Progenitor cell of endocrine pancreas (in vitro differentiated cells): ENCODE measurements at regions not wholly inside any gene's neighbourhood (a gene's known extent, or its start where the extent isn't known, plus 50 kb on each side); places are given as distances from the start of the nearest gene placed in this dataset.

Experiments used
- DNase-seq: peaks from one replicate; pipeline ENCODE4 v3.0.0; 2021; ENCODE audit warnings: low spot score; ENCODE audit not compliant: unreplicated experiment
- H3K27ac Mint-ChIP-seq: 2 replicates; pipeline ENCODE4 v1.8.0; 2021; ENCODE audit warnings: mild to moderate bottlenecking, moderate library complexity, mixed read lengths
- H3K27me3 Mint-ChIP-seq: 2 replicates; pipeline ENCODE4 v1.8.0; 2021; ENCODE audit warnings: mixed read lengths
- H3K36me3 Mint-ChIP-seq: 2 replicates; pipeline ENCODE4 v1.8.0; 2022; ENCODE audit warnings: mixed read lengths; ENCODE audit not compliant: insufficient read depth
- H3K4me1 Mint-ChIP-seq: 2 replicates; pipeline ENCODE4 v1.8.0; 2021; ENCODE audit warnings: low read depth, mixed read lengths
- H3K4me3 Mint-ChIP-seq: 2 replicates; pipeline ENCODE4 v1.8.0; 2021; ENCODE audit warnings: low read depth, mild to moderate bottlenecking, moderate library complexity, mixed read lengths
- H3K9me3 Mint-ChIP-seq: 2 replicates; pipeline ENCODE4 v1.8.0; 2021; ENCODE audit warnings: low read depth, mixed read lengths
- TF ChIP-seq, protein P1 (sequence below): fragments of 200-600 bp; sonication (generic); IDR thresholded peaks from one replicate; pipeline ENCODE4 v1.5.0; 2021; ENCODE audit warnings: antibody characterized with exemption, mild to moderate bottlenecking; ENCODE audit not compliant: unreplicated experiment

DNA sequence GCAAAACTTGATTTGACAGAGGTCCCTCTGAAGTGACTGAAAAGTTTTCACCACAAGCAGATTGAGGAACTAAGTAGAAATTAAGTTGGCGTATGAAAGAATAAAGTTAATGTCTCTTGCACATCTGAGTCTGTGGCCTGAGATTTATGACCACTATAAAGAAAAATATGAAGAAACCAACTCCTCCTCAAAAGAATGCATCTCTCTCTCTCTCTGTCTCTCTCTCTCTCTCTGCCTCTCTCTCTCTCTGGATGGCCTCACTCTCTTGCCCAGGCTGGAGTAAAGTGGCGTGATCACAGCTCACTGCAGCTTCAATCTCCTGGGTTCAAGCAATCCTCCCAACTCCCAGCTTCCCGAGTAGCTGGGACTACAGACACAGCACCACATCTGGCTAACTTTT is 55.2 kb downstream of the RPL22L1 start:
- H3K9me3 Mint-ChIP-seq: no peaks in the 10 kb centered on the region
- no peak overlapping the region for H3K27ac Mint-ChIP-seq
- H3K4me1 Mint-ChIP-seq: peaks cover 11% of the 10 kb centered on the region
- no peak for DNase-seq
- no peak overlapping the region for H3K4me3 Mint-ChIP-seq
- no peaks in the 10 kb centered on the region for H3K36me3 Mint-ChIP-seq
- peaks cover 45% of the 10 kb centered on the region for H3K27me3 Mint-ChIP-seq
- TF ChIP-seq, protein P1, sequence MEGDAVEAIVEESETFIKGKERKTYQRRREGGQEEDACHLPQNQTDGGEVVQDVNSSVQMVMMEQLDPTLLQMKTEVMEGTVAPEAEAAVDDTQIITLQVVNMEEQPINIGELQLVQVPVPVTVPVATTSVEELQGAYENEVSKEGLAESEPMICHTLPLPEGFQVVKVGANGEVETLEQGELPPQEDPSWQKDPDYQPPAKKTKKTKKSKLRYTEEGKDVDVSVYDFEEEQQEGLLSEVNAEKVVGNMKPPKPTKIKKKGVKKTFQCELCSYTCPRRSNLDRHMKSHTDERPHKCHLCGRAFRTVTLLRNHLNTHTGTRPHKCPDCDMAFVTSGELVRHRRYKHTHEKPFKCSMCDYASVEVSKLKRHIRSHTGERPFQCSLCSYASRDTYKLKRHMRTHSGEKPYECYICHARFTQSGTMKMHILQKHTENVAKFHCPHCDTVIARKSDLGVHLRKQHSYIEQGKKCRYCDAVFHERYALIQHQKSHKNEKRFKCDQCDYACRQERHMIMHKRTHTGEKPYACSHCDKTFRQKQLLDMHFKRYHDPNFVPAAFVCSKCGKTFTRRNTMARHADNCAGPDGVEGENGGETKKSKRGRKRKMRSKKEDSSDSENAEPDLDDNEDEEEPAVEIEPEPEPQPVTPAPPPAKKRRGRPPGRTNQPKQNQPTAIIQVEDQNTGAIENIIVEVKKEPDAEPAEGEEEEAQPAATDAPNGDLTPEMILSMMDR: no peak

DNA sequence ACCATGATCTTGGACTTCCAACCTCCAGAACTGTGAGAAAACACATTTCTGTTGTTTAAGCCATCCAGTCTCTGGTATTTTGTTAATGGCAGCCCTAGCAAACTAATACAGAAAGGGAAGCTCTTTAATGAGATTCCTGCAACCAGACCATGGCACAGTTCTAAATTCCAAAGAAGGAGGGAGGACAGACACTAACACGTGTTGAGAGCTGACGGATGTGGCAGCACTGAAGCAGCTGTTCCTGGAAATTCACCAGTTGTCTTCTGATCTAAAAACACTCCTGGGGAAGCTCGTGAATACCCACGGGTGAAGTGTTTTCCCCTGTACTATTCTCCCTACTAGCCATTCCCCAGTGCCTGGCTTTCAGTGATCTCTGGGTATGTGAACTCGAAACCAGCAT is 56.7 kb downstream of the RPL22L1 start:
- H3K4me1 Mint-ChIP-seq: peaks cover 16% of the 10 kb centered on the region

DNA sequence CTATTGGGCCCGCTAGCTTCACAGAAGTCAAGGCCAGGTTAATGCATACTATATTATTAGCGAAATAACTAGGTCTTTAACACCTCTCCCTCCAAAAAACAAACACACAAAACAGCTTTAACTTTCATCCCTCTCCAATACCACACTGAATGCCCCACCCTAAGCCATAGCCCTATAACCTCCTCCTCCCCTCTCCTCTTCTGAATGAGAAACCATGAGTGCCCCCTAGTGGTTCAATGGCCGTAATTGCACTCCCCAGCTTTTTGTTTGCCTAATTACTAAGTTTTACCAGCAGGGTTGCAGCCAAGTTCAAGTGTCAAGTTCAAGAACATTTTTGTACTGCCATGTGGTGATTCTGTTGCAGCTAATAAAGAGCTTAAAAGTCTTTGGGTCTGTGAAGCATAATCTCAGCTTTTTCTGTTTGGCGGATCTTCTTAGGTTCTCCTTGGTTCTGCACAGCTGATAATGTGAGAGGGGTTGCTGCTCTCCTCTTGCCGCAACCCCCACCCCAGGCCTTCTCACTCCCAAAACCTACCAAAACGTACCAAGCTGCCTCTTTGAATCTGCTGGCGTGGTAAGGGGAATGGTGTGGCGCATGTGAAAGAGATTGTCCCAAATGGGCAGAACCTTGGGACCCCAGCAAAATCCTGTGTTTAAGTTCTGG is 57.9 kb downstream of the RPL22L1 start:
- Mint-ChIP-seq H3K4me3 (no peak overlapping the region), H3K27ac (peak overlapping the region; percentile 25), H3K27me3 (peaks cover 26% of the 10 kb centered on the region), H3K36me3 (no peaks in the 10 kb centered on the region), H3K4me1 (peaks cover 15% of the 10 kb centered on the region), H3K9me3 (no peaks in the 10 kb centered on the region)
- TF ChIP-seq, protein P1: peak; percentile 96
- peak; percentile 56 for DNase-seq

More for the DNA sequence above, 56.7 kb downstream of the RPL22L1 start:
- DNase-seq: no peak
- Mint-ChIP-seq H3K27ac (no peak overlapping the region), H3K27me3 (peaks cover 36% of the 10 kb centered on the region), H3K36me3 (no peaks in the 10 kb centered on the region), H3K4me3 (no peak overlapping the region), H3K9me3 (no peaks in the 10 kb centered on the region)
- TF ChIP-seq, protein P1: no peak

DNA sequence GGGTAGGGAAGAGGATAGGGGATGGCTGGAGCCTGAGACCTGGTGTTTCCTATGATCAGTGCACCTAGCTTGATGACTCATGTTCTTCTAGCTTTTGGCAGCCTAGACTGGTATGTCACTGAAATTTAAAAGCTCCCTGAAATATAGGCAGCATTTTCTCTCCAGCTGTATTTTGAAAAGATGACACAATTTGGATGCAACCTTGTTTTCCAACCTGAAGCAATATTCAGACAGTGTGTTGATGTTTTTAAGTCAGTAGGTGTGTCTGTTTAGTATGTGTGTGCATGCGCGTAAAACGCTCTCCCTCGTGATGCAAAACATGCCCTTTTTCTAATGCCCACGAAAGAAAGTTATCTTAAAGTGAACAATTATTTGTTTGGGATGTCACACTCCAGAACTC is 58.5 kb downstream of the RPL22L1 start:
- Mint-ChIP-seq H3K9me3 (no peaks in the 10 kb centered on the region), H3K4me3 (no peak overlapping the region), H3K4me1 (peaks cover 15% of the 10 kb centered on the region), H3K36me3 (no peaks in the 10 kb centered on the region), H3K27ac (no peak overlapping the region), H3K27me3 (peaks cover 25% of the 10 kb centered on the region)
- TF ChIP-seq, protein P1: no peak
- no peak for DNase-seq

DNA sequence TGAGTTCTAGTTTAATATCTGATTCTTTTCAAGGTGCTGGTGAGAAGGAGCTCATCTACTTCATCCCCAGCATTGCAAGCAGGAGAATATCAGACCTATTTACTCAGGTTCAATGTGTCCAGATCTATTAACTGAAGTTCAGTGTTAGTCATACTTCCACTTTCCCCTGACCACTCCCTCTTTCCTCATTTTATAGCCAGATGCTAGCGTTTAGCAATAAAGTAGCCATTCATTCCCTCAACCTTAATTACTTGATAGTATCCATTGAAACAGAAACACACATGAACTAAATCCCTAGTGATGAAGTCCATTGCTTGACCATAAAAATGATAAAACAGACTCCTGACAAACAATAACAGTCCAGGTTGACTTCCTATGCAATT is 60.0 kb downstream of the RPL22L1 start:
- H3K4me1 Mint-ChIP-seq: peaks cover 10% of the 10 kb centered on the region
- no peaks in the 10 kb centered on the region for H3K9me3 Mint-ChIP-seq
- H3K27ac Mint-ChIP-seq: no peak overlapping the region
- TF ChIP-seq, protein P1: no peak
- no peak overlapping the region for H3K4me3 Mint-ChIP-seq
- peaks cover 22% of the 10 kb centered on the region for H3K27me3 Mint-ChIP-seq
- no peaks in the 10 kb centered on the region for H3K36me3 Mint-ChIP-seq
- DNase-seq: no peak
